HG02759 (cell line): ENCODE measurements at regions not wholly inside any gene's neighbourhood (a gene's known extent, or its start where the extent isn't known, plus 50 kb on each side); places are given as distances from the start of the nearest gene placed in this dataset.
A peak's percentile ranks its signal among the peaks of the same experiment; 100 is the strongest.

Experiments
- ATAC-seq: cut with Tn5 transposase; IDR thresholded peaks from one replicate; pipeline ENCODE4 v1.9.1; 2021; ENCODE audit warnings: mild to moderate bottlenecking, moderate library complexity; ENCODE audit not compliant: unreplicated experiment

DNA sequence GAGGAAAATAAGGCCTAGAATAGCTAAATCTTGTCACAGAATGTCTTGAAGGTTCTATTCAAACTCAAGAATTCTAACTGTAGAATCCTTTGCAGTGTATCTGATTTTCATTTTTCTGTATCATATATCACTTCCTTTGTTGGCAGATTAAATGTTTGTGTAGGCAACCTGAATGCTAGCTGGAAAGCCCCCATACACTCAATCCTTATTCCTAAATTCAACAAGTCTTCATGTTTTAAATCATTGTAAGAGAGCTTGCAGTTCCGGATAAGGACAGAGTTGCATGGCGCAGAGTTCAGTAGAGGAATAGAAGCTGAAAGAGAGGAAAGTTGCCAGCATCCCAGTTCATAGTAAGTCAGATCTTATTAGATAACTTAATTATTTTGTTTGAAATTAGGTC, 242.0 kb upstream of the SEMA6D start:
- ATAC-seq = no peak

DNA sequence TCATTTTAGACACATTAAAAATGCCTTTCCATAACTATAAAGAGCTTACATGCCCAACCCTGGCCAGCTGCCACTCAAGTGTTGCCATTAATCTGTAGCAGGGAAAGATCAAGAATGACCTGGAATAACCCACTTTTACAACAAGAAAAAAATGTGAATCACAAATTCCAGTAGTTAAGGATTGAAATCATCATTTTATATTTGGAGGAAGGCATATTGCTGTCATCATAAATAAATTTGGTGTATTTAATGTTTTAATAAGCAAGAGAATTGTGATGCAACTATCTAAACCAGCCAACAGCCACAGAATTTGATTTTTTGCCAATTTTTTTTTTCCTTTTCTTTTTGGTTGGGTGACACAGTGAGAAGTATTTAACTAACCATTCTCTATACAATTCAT, 240.0 kb upstream of the SEMA6D start:
- ATAC-seq = no peak

DNA sequence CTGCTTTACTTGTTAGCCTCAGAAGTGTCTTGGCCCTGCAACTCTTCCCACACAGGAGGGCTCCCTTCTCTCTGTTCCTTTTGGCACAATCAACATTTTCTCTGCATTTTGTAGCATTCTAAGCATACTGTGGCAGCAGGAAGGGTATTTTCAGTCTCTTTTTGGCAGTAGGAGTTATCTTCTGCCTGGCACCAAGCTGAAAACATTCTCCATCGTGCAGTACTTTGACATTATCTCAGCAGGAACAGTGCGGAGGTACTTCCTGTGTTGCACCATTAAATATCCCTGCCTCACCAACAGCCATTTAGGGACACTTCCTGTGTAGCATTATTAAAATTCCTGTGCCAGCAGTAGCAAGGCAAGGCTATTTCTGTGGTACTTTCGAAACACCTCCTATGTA, 233.2 kb upstream of the SEMA6D start:
- ATAC-seq = no peak

DNA sequence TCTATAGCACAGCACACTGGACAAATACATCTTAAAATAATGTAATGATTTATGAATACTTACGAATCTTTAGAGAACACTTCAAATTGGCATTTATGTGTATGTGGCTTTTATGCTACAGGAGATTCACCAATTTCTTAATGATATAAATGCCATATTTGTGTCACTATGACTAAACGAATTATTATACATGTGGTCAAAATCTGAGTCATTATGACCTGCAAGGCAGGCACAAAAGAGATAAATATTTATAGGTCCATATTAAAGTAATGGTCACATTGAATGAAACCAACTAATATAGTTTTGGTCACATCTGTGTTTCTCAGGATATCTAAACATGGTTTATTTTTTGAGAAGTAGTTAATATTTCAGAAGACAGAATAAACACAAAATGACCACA, 232.3 kb upstream of the SEMA6D start:
- no peak for ATAC-seq

DNA sequence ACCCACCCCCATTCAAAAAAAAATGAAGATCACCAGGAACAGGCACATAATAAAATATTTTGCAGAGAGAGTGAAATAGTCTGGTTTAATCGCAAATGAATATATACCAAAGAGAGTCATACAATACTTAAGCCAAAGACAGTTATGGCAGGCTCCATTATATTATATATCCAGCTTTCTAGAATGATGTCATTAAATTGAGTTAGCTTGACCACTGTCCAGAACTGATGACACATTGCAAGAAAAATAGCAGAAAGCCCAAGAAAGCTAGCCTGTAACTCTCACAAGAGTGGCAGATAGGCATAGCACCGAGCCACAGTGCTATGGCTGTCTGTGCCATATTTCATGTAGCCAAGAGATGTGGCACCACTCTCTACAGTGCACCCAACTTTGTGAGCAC, 231.9 kb upstream of the SEMA6D start:
- no peak for ATAC-seq

DNA sequence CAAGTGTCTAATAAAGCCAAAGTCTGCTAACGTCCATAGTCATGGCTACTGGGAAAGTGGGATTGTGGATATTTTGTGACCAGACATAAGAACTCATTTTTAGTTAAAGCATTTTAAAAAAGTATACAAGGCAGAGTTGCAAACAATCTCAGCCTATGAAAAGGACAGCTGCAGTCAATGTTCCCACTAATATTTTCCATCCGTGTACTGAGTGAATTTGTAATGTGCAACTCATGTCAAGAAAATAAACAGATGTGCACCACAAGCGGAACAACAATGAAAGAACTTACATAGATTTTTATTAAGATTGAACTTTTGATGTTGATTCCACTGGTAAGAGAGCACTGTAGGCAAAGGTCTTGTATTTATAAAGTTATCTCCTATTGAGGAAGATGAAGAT, 231.3 kb upstream of the SEMA6D start:
- ATAC-seq = no peak

DNA sequence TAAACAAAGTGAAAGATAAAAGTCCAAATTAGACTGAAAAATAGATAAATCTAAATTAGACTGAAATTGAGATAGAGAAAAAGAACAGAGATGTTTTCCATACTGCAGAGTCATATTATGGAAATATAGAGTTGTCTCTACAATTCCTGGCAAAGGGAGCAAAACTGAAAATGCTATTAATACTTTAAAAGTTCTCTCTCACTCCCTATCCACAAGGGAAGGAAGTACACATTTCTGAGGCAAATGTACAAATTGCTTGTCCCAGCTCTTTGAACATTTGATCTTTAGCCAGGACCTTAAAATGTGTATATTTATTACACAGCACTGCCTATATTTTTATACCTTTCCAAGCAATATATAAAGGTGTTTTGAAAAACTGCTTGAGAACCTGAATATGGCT, 225.1 kb upstream of the SEMA6D start:
- no peak for ATAC-seq

DNA sequence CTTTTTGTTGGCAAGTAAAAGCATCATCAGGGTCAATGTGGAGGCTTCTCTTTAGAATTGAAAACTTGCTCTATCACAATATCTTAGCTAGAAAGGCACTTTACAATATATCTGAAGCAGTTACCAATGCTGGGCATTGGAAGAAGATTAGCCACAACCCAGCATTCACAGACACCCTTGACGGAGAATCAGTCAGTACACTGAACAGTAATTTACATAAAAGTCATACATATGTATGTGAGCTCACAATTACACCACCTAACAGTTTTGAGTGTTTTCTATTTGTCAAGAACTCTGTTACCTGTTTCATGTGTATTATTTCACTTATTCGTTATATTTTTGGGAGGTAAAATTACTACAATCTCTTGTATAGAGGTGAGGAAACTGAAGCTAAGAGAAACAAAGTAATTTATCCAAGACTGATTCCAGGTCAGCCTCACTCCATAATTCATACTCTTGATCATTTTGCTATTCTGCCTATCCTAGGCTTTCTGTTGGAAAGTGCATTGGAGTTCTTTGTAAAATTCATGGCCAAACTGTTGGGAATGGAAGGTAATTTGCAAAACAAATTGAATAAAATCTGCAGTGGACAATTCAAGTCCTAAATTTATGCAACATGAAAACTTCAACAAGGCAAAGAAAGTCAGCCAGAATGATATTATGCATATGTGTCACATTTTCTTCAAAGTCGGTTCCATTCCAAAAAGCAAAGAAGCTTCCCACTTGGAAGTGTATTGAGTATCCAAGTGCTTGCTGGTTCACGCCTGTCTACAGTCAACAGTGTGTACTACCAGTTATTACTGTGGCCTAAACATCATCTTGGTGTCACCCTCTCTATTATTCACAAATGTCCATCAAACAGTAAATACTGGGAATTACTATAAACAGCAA, 223.7 kb upstream of the SEMA6D start:
- no peak for ATAC-seq

DNA sequence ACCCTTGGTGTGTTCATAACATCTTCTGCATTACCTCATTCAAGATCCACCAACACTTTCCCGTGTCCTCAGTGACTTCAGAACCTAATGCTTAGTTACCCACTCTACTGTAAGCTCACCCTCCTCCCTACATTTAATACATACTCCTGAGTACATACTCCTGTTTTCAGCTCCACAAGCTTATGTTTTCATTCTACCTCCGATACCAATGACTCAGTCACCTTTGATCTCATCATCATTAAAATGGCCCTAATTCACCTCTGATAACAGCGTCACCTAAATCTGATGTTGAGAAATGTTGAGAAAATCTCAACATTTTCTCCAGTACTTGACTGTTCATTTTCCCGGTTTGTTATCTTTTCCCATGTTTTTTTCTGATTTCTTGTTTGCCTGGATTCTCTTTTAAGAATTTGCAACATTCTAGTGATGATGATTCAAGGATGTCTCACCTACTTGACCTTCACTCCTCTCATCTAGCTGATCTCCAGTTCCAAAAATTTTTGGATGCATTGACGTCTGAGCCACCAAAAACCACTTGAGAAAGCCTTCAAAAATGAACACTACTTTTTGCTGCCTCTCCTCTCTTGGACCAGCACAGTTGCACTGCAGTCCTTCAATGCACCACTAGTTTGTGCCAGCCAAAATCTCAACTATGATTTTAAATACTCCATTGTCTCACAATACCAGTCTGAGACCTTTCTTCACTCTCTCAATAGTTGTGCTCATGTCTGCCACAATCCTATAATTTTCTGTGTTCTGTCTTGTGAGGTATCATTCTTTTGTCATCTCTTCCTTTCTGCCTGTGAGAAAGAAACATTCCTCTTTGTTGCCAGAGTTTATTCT, 220.7 kb upstream of the SEMA6D start:
- ATAC-seq = no peak

DNA sequence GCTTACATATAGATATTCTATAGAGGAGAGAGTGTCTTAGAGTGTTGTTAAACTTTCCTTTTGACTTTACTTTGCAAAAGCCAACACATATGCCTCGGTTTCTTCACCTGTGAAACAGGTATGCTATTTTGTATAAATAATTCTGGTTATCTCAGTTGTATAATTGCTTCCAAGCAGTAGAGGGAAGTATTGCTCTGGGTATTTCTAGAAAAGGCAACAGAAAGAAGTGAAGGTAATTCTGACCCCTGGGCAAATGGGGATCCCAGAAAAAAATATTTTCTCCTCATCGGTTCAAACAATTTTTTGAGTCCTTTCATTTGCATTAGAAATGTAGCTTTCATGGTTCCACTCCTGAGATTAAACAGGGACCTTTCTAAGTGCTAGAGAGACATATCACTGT, 216.5 kb upstream of the SEMA6D start:
- no peak for ATAC-seq

DNA sequence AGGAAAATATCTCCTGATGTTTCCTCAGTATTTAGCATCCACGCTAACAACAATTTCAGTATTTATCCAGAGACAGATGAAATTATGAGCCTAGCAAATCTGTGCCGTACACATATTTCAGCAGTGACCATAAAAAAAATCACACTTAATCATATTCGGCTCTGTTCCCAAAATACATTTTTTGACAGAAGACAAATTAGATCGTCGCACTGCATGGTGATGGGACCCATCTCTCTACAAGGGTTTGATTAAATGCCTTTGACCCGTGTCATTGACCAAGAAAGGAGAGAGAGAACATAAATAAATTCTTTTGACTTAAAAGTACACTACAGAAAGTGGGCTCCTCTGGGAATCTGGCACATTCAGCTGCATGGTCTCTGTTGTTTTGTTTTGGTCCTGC, 215.3 kb upstream of the SEMA6D start:
- ATAC-seq = no peak

DNA sequence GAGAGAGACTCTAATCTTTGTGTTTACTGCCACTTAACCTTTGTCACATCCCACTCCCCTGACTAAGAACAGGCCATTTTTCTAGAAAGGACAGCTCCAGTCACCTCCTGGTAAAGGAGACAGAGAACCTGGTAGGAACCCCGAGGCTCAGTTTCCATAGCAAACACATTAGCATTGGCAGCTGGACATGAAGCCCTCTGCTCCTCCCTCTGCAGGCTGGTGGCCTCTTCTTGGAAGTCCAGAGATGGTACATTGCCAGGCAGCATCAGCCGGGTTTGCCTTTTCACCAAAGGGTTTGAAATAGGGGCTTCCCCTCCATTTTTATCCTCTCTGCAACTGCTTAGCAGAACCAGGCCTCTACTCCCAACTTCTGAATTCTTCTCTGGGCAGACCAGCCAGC, 213.4 kb upstream of the SEMA6D start:
- ATAC-seq = no peak

DNA sequence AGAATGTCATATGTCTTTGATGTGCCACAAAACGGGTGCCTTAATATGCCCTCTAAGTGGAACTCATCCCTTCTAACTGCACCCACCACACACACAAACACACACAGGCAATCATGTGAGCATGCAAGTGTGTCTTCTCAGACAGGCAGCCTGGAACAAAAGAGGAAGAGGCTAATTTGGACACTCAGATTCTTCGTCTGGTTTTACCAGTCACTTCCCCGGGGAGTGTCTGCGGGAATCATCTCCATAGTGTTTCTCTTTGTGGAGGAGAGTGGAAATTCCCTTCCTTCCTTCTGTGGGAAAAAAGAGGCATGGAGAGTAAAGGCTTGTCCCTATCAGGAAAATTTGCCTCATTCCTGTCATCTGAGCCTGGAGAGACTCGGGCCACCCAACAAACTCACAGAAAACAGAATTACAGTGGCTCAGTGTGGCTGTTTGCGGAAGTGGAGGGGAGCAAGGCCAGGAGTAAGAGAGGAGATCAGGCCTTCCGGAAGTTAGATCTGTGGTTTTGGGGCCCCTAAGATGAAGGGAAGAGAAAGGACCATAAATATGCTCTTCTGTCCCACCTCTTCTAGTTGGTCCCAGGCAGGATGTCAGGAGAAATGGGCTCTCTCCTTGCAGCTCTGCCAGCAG, 212.6 kb upstream of the SEMA6D start:
- peak; percentile 50 for ATAC-seq

DNA sequence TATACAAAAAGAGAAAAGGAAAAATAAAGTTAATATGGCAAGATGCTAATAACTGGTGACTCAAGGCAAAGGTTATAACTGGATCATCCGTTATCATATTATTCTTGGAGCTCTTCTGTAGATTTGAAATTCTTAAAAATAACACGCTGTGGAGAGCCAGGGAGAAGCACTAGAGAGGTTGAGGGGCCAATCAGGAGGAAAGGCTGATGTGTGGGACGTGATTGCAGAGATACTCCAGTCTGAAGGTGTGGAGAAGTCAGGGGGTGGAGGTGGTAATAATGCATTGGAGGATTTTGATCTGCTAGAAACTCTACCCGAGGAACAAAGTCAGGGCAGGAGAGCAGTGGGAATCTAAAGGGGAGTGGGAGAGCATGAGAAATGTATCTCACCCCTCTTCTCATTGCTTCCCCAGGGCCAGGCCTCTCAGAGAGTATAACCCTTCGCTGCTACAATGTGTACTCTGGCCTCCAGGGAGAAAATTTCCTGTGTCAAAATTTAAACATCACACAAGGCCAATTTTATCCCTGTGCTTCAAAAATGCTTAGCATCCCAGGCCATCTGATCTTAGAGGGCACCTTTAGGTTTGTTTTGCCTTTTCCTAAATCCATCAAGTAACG, 211.5 kb upstream of the SEMA6D start:
- ATAC-seq = no peak

DNA sequence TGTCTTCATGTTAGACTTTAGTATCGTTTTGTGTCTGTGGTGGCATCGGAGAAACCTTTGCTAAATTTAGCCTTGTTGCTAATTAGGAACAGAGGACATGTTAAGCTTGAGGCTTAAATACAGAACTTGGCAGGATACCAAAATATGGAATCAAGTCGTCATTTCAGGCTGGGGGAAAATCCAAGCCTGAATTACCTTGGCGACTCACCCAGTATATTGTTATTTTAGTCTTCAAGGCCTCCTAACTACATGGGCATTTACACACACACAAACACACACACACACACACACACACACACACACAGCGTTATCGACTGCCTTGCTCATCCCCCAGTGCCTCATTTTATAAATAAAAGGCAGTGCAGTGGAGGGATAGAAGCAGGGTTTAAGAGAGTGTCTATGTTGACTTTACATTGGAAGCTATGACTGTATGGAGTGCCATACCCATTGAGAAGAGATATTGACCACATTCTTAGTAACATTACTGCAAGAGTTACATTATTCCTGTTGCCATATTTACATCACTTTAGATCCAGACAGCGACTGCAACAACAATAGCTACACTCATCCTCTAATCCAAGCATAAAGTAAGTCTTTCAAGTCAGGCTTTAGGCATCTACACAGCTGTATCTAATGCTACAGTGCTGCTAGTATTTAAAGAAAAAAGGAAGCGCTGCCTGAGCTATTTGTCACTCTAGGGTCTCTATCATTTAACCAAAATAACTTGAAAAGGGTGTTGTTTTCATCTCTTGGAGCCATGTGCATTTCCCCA, 210.8 kb upstream of the SEMA6D start:
- no peak for ATAC-seq

DNA sequence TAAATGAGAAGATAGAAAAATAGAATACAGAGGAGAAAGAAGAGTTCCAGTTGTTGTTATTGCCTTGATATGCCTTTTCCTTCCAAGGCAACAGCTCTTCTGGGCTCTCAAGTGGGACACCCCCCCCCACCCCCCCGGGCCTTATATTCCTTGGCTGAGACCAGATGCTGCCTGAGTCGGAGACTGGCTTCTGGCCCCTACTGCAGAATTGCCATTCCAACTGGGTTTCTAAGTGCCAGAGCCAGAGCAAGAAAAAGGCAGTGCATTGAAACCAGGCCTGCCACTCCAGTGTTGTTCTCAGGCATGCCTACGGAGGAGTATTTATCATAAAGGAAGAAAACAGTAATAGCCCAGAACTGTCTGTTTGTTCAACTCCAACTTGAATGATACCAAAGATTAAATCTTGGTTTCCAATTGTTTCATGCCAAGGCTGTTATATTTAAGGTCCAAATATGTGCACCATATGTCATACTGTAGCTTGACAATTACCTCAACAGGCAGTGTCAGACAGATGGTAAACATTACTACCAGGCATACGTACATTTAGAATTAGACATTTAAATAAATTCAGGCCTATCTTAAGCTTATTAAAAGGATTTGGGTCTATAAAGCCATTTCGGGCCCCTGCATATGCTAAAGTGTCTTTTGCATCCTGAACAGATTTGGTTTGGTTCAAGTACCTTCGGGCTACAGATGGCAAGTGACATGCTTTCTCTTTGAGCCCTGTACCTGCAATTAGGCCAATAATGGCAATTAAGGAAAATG, 209.9 kb upstream of the SEMA6D start:
- ATAC-seq = no peak

DNA sequence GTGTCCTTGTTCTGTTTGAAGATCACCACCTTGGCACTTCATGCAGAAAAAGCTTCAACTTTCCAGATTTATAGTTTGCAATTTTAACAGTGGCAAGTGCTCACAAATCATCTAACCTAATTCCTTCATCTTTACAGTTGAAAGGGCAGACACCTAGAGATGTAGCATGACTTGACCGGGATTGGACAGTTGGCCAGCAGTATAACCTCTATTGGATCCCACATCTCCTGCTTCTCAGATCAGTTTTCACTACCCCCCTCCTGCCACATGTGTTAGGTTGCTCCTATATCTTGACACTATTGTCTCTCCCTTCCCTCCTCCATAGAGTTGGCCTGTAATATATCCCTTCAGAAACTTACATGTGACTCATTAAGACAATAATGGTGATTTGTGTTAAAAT, 206.0 kb upstream of the SEMA6D start:
- no peak for ATAC-seq

DNA sequence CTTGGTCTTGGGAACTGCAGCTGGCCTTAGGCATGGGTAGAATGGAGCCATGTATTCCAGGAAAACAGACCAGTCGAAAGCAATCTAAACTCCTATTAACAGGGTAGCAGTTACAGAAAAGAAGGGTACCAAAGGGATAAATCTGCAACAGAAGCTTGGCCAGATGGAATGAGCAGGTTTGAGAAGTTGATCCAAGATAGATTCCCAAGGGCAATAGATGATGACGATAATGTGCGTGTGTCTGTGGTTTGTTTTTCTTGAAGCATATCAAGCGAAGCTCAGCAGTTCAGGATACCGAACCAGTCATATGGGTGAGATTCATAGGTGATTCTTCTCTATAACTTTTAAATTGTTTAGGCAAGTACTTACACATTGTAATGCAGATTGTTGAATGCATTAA, 203.8 kb upstream of the SEMA6D start:
- no peak for ATAC-seq

DNA sequence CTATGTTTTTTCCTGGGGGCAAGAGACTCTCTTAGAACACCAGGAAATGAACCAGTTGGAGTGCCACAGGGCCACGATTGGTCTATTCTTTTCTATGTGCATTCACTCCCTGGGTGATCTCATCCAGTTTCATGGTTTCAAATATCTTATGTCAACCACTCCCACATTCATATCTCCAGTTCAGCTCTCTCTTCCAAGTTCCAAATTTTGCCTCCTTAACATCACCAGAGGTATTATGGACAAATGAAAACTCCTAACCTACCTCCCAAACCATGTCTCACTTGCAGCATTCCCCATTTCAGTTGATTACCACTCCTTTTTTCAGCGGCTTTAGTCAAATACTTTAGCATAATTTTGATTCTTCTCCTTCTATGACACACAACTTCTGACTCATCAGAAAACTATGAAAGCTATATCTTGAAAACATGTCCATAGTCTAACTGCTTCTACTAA, 203.1 kb upstream of the SEMA6D start:
- ATAC-seq = no peak

DNA sequence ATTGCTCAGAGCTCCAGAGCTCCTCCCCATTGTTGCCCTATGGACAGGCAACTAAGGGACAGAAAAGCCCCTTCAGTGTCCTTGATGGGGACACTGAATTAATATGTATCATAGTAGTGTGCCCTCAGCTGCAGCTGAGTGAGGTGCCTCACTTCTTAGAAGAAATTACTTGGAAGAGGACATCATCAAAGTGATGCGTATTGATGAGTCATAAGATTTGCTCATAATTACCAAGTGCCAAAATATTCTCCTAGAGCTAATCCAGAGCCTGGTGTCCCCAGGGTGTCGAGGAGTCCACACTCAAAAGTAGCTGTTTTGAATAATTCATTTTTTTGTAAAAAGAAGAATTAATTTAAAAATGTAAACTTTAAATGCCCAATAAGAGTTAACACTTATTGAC, 200.7 kb upstream of the SEMA6D start:
- ATAC-seq = no peak
